Endodermal cell (in vitro differentiated cells): ENCODE measurements at regions not wholly inside any gene's neighbourhood (a gene's known extent, or its start where the extent isn't known, plus 50 kb on each side); places are given as distances from the start of the nearest gene placed in this dataset.

ENCODE experiments used
- DNase-seq: peaks from one replicate; pipeline ENCODE4 v3.0.0-alpha.2; 2017
- H3K27ac ChIP-seq: 2 replicates; pipeline ENCODE4 v1.5.1; 2013; ENCODE audit warnings: mild to moderate bottlenecking, low read depth, low read length, moderate library complexity
- H3K27me3 ChIP-seq: 2 replicates; pipeline ENCODE4 v1.6.1; 2013; ENCODE audit warnings: mild to moderate bottlenecking, low read length, moderate library complexity; ENCODE audit not compliant: insufficient read depth, control insufficient read depth, poor library complexity, severe bottlenecking
- H3K36me3 ChIP-seq: 2 replicates; pipeline ENCODE4 v1.7.0; 2013; ENCODE audit warnings: mild to moderate bottlenecking, low read length, moderate library complexity; ENCODE audit not compliant: control insufficient read depth, insufficient read depth
- H3K4me1 ChIP-seq: one replicate; pipeline ENCODE4 v1.7.0; 2013; ENCODE audit warnings: low read length; ENCODE audit not compliant: control insufficient read depth, insufficient read depth
- H3K4me3 ChIP-seq: 2 replicates; pipeline ENCODE4 v1.5.1; 2013; ENCODE audit warnings: mild to moderate bottlenecking, low read length, moderate library complexity
- H3K9ac ChIP-seq: 2 replicates; pipeline ENCODE4 v1.6.1; 2013; ENCODE audit warnings: mild to moderate bottlenecking, low read length, moderate library complexity; ENCODE audit not compliant: poor library complexity, severe bottlenecking; ENCODE audit errors: extremely low read depth
- H3K9me3 ChIP-seq: 2 replicates; pipeline ENCODE4 v1.6.1; 2013; ENCODE audit warnings: mild to moderate bottlenecking, low read length, moderate library complexity; ENCODE audit not compliant: control insufficient read depth
- H3K27ac Mint-ChIP-seq: 2 replicates; pipeline ENCODE4 v1.8.0; 2020; ENCODE audit warnings: mixed read lengths
- H3K27me3 Mint-ChIP-seq: 2 replicates; pipeline ENCODE4 v1.8.0; 2021; ENCODE audit warnings: mild to moderate bottlenecking, mixed read lengths; ENCODE audit not compliant: insufficient read depth
- H3K36me3 Mint-ChIP-seq: 2 replicates; pipeline ENCODE4 v1.8.0; 2020; ENCODE audit warnings: low read depth, mixed read lengths
- H3K4me1 Mint-ChIP-seq: 2 replicates; pipeline ENCODE4 v1.8.0; 2020; ENCODE audit warnings: mixed read lengths
- H3K4me3 Mint-ChIP-seq: 2 replicates; pipeline ENCODE4 v1.8.0; 2020; ENCODE audit warnings: mild to moderate bottlenecking, moderate library complexity, mixed read lengths
- H3K9me3 Mint-ChIP-seq: 2 replicates; pipeline ENCODE4 v1.8.0; 2020; ENCODE audit warnings: mild to moderate bottlenecking, mixed read lengths
- WGBS, 2 experiments: methylation state at CpG; one replicate each; pipeline versions ENCODE4 v1.1.5 to v1.1.7; 2013; ENCODE audit warnings: missing lambda C conversion rate in 2 of 2, mixed read lengths in 1 of 2; ENCODE audit not compliant: insufficient coverage in 1 of 2, insufficient read length in 1 of 2; 5-methylcytosine and 5-hydroxymethylcytosine counted together
- TF ChIP-seq, protein P1 (sequence below): fragments of 200-600 bp; sonication (generic); conservative IDR thresholded peaks from 2 replicates; pipeline ENCODE4 v1.5.0; 2021; ENCODE audit warnings: antibody characterized with exemption, mild to moderate bottlenecking

DNA sequence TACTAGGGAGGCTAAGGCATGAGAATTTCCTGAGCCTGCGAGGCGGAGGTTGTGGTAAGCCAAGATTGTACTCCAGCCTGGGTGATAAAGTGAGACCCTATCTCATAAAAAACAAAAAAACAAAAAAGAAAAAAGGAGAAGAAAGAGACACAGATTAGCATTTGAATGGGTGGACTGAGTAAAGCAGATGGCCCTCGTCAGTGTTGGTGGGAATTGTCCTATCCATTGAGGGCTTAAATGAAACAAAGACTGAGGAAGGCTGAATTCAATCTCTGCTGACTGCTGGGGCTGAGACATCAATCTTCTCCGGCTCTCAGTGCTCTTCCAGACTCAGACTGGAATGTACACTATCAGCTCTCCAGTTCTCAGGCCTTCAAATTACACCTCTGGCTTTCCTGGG lies 136.8 kb downstream of the SLC7A11 start:
- Histone ChIP-seq H3K9ac (no peak overlapping the region), H3K4me1 (no peaks in the 10 kb centered on the region), H3K27ac (no peak overlapping the region), H3K27me3 (no peaks in the 10 kb centered on the region), H3K4me3 (no peak overlapping the region), H3K9me3 (peaks cover 13% of the 10 kb centered on the region), H3K36me3 (no peaks in the 10 kb centered on the region)
- TF ChIP-seq, protein P1, sequence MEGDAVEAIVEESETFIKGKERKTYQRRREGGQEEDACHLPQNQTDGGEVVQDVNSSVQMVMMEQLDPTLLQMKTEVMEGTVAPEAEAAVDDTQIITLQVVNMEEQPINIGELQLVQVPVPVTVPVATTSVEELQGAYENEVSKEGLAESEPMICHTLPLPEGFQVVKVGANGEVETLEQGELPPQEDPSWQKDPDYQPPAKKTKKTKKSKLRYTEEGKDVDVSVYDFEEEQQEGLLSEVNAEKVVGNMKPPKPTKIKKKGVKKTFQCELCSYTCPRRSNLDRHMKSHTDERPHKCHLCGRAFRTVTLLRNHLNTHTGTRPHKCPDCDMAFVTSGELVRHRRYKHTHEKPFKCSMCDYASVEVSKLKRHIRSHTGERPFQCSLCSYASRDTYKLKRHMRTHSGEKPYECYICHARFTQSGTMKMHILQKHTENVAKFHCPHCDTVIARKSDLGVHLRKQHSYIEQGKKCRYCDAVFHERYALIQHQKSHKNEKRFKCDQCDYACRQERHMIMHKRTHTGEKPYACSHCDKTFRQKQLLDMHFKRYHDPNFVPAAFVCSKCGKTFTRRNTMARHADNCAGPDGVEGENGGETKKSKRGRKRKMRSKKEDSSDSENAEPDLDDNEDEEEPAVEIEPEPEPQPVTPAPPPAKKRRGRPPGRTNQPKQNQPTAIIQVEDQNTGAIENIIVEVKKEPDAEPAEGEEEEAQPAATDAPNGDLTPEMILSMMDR, result no peak
- Mint-ChIP-seq H3K9me3 (peaks cover 27% of the 10 kb centered on the region), H3K27me3 (no peaks in the 10 kb centered on the region), H3K4me3 (no peak overlapping the region), H3K4me1 (peaks cover 3% of the 10 kb centered on the region), H3K27ac (no peak overlapping the region), H3K36me3 (peaks cover 3% of the 10 kb centered on the region)
- no peak for DNase-seq
- WGBS, 2 experiments, result 86 to 91% methylated on average over 3 to 4 of the region's 4 CpGs

DNA sequence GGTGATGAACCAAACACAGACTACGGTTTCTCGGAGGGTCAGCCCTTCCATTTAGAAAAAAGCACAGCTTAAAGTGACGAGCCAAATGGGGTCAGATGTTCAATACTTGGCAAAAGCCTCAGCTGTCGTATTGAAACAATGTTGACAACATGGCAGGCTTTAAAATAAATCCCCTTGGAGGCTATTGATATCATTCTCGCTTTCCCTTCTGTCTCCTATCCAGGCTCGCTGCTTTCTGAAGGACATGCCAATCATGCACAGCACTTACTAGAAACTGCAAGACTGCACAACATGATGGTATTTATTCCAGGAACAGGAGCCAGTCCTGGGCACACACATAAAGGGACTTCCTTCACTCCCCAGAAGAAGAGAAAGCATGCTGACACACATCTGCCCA lies 137.9 kb downstream of the SLC7A11 start:
- H3K27me3 Mint-ChIP-seq, result no peaks in the 10 kb centered on the region

DNA sequence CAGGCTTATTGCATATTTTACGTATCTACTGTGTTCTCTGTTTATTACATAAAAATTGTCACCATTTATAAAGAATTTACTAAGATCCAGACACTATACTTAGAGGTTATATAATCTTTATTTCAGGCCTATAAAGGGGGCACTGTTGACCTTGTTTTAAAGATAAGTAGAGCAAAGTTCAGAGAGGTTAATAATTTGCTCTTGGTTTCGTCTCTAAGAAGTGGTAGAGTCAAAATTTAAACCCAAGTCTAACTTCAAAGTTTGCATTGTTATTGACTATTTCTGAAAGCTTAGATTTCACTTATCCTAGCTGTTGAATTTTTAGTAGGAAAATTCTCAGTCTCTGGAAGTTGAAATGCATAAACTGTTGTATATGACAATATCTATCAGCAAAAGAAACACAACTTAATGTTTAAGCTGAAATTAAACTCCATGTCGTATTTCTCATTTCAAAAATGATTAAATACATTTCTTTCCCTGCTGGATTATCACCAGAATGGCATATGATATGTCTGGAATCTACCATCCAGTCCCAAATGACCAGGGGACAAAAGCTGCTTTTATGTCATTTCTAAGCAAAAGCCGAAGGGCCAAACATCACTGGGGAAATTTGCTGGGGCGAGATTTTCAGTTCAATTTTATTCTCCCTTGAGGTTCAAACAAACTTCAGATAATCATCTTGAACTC lies 138.4 kb downstream of the SLC7A11 start:
- Mint-ChIP-seq H3K4me1 (peaks cover 3% of the 10 kb centered on the region), H3K4me3 (no peak overlapping the region), H3K36me3 (no peaks in the 10 kb centered on the region), H3K27me3 (no peaks in the 10 kb centered on the region), H3K27ac (no peak overlapping the region), H3K9me3 (peaks cover 17% of the 10 kb centered on the region)
- Histone ChIP-seq H3K27me3 (no peaks in the 10 kb centered on the region), H3K4me3 (no peak overlapping the region), H3K36me3 (no peaks in the 10 kb centered on the region), H3K27ac (peak overlapping the region; percentile 8), H3K9me3 (peaks cover under 1% of the 10 kb centered on the region), H3K4me1 (no peaks in the 10 kb centered on the region), H3K9ac (no peak overlapping the region)
- WGBS, 2 experiments, result 91 to 100% methylated on average over 3 to 4 of the region's 5 CpGs
- TF ChIP-seq, protein P1, result no peak
- DNase-seq, result no peak

More for the DNA sequence above, 137.9 kb downstream of the SLC7A11 start:
- H3K4me3 ChIP-seq, result no peak overlapping the region
- H3K9me3 ChIP-seq, result peaks cover 6% of the 10 kb centered on the region
- 87 to 90% methylated on average over 6 of the region's 6 CpGs for WGBS, 2 experiments
- no peaks in the 10 kb centered on the region for H3K4me1 ChIP-seq
- TF ChIP-seq, protein P1, result no peak
- H3K9ac ChIP-seq, result no peak overlapping the region
- Mint-ChIP-seq H3K9me3 (peaks cover 23% of the 10 kb centered on the region), H3K36me3 (no peaks in the 10 kb centered on the region), H3K4me3 (no peak overlapping the region), H3K27ac (no peak overlapping the region), H3K4me1 (peaks cover 3% of the 10 kb centered on the region)
- DNase-seq, result no peak
- peak overlapping the region; percentile 8 for H3K27ac ChIP-seq
- no peaks in the 10 kb centered on the region for H3K27me3 ChIP-seq
- H3K36me3 ChIP-seq, result no peaks in the 10 kb centered on the region
